NCI-H446 (cell line): ENCODE measurements at regions not wholly inside any gene's neighbourhood (a gene's known extent, or its start where the extent isn't known, plus 50 kb on each side); places are given as distances from the start of the nearest gene placed in this dataset.

ENCODE experiments used
- DNase-seq, 2 experiments: peaks; one replicate each; lab custom pipeline; 2025; lab: John Stamatoyannopoulos, UW

DNA sequence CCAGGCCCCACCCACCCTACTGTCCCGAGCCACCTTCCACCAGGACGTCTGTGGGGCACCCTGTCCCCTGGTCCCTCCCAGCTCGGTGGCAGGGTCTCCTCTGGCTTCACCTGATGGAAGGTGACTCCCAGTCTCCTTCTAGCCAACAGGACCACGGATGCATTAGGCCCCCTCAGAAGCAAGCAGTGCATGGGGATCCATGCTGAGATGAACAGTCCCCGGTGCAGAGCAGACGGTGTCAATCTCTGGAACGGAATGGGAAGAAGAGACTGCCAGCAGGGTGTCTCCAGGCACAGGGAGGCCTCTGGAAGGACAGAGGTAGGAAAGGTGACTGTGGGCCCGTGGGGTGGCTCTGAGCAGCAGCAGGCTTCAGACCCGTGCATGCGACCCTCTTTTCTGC is 65.2 kb upstream of the FZD7 start:
- no peak for DNase-seq

DNA sequence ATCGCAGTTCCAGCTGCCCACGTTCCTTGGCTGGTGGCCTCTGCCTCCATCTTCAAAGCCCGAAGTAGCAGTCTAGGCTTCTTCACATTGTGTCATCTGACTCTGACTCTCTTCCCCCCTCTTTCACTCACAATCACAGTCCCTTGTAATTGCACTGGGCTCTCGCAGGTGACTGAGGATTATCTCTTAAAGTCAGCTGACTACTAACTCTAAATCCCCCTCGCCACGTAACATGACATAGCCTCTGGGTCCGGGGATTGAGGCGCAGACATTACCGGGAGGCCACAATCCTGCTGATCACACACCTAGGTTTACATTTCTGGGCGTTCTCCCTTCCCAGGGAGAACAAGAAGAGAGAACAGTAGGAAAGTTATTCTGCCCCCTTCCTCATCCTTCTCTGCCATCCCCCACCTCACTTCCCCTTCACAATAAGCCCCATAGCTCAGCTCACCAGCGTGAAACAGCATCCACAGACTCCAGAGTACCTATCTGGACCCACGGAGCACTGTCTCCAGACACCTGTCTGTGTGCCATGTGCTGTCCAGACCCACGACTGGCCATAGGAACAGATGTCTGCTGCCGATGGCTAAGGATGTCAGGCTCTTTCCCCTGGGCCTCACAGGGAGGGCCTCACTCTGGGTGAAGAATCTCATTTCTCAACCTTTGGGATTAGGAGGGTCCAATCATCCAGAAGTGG is 64.3 kb upstream of the FZD7 start:
- DNase-seq = no peak

GRCh38 chr2:201969938-201970785 is 63.5 kb upstream of the FZD7 start:
- DNase-seq = no peak

DNA sequence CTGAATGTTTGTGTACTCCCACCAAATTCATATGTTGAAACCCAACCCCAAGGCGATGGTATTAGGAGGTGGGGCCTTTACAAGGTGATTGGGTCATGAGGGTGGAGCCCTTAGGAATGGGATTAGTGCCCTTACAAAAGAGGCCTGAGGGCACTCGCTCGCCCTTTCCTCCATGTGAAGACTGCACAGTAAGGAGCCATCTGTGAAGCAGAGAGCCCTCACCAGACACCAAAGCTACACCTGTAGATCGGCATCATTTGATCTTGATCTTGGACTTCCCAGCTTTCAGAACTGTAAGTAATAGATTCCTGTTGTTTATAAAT is 62.9 kb upstream of the FZD7 start:
- DNase-seq = no peak

- peak; percentile 79 to 90 for DNase-seq
Measured at GRCh38 chr2:201971531-201972228, 62.0 kb upstream of the FZD7 start.

DNA sequence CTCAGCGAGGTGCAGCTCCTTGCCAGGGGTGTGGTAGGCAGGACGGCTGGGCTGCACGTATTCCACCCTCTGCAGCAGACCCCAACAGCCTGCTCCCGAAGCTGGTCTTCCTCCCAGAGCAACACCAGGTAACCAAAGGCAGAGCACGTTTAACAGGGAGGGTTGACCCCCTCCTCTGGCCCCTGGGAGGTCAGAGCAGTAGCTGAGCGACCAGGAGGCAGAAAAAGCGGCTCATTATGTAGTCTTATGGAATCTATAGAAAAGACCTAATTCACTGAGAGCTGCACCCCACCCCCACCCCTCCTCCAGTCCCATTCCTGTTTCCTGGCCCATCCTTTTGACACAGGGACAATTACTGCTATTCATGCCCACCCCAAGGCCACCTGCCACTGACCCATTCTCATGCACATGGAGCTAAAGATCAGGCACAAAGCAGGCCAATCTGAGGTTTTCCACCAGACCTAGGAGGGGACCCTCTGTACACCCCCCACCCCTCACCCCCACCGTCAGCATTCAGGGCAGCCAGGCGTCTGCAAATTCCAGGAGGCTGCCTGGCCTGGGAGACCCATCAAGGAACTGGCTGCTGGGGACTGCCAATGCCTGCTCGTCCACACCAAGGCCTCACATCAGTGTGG is 60.9 kb upstream of the FZD7 start:
- no peak for DNase-seq

DNA sequence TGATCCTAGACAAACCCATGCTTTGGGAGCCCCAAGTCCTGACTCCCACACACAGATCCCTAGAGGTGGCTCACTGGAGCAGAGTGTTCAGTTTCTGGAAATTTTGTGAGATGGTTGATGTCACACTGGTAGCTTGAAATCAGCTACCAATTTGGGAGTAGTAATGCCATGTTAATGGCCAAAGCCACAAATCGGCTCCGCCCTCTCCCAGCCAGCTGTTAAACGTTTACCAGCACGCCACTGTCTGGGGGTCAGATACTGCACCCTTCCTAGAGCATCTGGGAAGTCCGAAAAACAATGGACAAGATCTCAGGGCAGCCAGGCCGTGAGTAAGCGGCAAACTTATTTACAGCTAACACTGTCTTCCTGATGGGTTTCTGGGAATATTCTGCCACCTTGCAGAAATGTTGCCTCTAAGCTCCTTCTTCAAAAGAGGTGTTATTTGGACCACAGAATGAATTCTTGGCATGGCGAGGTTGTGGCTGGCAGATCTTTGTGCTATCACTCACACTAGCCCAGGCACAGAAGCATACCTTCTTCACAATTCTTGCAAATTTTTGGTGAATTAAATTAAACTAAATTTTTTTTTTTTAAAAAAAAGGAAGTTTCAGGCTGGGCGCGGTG is 60.2 kb upstream of the FZD7 start:
- no peak for DNase-seq

- no peak for DNase-seq
Measured at GRCh38 chr2:201974171-201975100, 59.2 kb upstream of the FZD7 start.

DNA sequence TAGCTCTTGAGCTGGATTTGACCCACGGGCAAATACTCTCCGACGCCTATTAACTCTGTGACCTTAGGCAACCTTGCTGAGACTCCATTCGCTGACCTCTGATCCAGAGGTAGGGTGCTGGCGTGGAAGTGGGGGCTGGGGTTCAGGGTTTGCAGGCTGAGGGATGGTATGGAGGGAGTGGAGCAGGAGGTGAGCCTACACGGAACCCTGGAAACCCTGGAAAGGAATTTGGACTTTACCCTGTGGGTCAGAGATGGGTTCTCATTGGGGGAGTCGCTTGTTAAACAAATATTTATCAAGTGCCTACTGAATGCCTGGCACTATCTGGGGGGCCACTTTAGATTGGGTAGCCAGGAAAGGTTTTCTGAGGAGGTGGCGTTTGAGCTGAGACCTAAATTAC is 58.2 kb upstream of the FZD7 start:
- DNase-seq = no peak

GRCh38 chr2:201975964-201976612 is 57.6 kb upstream of the FZD7 start:
- DNase-seq = no peak

DNA sequence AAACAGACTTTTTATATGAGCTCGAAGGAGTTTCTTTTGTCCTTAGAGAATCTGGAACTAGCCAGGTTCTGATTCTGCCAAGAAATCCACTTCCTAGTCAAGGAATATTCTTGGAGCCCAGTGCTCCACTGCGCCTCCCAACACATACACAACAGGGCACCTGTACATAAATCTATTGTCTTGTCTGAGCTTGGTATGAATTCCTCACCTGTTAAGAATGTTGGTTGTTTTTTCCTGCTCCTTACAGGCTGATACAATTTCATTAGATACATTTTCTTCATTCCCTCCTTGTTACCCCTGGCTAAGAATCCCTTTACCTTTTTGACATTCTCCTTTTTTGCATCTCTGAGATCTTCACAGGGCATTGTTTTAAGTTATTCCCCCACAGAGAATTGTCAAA is 56.0 kb upstream of the FZD7 start:
- DNase-seq = no peak

GRCh38 chr2:201978333-201978732 is 55.3 kb upstream of the FZD7 start:
- DNase-seq = no peak

DNA sequence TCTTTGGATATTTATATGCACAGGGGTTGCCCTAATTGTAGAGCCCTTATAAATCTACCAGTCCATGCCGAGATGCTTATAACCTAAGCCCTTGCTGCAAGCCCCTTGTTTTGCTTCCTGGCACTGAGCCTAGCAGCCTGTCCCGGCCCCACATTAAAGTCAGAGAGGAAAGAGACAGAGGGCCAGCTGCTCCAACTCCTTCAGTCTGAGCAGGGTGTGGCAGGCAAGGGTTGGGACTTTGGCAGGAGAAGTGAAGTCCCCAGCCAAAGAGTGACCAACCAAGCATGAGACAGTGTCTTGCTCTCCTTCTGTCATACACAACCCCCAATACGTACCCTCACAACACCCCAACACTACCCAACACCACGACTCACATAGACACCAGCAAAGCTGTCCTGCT is 54.7 kb upstream of the FZD7 start:
- DNase-seq = peak; percentile 73 to 89

DNA sequence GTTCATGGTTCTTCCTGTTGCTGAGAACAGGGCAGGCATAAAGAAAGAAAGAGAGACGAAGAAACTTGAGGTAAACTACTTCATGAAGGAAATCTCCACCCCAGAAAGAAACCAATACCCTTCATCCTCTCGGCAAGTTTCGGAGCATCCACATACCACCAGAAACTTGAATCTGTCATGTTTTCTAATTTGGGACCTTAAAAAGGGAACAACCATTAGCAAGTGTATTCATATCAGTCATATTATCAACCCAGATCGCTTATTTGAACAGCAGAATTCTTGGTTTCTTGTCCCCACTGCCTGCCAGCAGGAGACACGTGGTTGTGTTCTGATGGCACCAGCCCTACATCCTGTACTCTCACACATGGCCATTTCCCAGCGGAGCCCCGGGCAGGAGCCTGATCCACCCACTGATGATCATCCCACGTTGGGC is 53.2 kb upstream of the FZD7 start:
- DNase-seq = no peak

- DNase-seq = peak in 1 of 2 experiments; percentile 34
Measured at GRCh38 chr2:201980946-201981345, 52.7 kb upstream of the FZD7 start.

DNA sequence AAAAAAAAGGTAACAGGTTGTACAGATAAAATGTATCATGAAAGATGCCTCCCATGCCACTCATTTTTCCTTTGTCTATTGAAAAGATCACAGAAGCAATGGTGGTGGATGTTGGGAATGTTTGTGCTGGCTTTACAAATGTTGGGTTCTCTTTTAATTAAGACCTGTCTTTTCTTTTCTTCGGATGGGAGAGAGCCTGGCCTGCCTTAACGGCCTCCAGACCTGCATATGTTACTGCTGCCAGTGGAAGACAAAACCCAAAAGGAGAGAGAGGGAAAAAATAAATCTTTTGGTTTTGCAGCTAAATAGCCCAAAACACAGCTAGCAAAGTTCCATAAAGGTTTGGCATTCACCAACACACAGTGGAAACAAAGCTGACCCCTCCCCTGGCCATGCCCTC is 50.5 kb upstream of the FZD7 start:
- DNase-seq = no peak

DNA sequence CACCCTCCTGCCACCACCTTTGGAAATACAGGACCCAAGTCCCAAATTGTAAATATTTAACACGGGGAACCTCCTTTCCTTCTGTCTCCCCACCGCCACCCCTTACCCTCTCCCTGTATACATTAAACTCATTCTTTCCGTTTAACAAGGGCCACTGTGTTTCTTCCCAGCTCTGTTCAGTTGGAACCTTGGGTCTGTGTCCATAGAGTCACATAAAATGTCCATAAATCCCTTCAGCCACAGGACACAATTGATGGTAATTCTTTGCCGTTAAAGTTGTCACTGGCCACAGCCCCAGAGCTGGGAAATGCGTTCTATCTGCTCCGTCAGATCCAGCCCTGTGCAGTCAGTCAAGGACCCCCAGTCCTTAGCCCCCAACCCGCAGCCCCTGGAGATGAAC is 49.9 kb upstream of the FZD7 start:
- no peak for DNase-seq
